NB4 (cell line): ENCODE measurements at regions not wholly inside any gene's neighbourhood (a gene's known extent, or its start where the extent isn't known, plus 50 kb on each side); places are given as distances from the start of the nearest gene placed in this dataset.

Source experiments
- POLR2A ChIP-seq: IDR thresholded peaks from 2 replicates; pipeline ENCODE4 v1.6.1; 2011; ENCODE audit warnings: mild to moderate bottlenecking; ENCODE audit not compliant: insufficient read length; ENCODE audit errors: extremely low read depth
- TF ChIP-seq, protein P1 (sequence below): IDR thresholded peaks from one replicate; pipeline ENCODE4 v1.5.1; 2012; ENCODE audit warnings: low read depth, low read length
- TF ChIP-seq, protein P2 (sequence below): IDR thresholded peaks from 2 replicates; pipeline ENCODE4 v1.6.1; 2011; ENCODE audit warnings: low read depth, low read length

DNA sequence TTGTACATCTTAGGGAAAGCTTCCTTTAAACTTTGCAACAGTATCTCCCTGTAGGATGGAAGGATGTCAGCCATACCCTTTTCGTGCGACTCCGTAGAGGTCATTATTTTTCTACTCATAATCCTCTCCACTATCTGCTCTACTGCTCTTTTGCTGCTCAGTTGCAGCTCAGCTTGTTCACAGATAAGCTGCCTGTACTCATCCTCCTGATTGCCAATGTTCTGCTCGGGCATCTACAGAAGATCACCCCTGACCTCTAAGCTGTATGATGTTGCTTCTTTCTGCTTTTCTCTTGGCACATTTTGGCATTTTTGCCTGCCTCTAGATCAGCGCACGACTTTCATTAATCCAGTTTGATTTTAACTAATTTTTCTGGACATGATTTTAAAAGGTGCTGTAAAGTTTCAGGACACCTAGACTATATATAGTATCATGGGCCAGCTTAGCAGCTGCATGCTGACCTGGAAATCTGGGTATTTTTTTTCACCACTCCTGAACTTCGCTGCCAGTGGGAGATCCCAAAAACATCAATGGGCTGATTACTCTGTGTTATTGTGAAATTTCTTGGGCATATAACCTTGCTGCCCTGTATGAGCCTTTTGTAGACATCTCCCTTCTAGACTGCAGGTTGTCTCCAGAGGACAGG is 131.2 kb upstream of the ZNF608 start:
- TF ChIP-seq, protein P1, sequence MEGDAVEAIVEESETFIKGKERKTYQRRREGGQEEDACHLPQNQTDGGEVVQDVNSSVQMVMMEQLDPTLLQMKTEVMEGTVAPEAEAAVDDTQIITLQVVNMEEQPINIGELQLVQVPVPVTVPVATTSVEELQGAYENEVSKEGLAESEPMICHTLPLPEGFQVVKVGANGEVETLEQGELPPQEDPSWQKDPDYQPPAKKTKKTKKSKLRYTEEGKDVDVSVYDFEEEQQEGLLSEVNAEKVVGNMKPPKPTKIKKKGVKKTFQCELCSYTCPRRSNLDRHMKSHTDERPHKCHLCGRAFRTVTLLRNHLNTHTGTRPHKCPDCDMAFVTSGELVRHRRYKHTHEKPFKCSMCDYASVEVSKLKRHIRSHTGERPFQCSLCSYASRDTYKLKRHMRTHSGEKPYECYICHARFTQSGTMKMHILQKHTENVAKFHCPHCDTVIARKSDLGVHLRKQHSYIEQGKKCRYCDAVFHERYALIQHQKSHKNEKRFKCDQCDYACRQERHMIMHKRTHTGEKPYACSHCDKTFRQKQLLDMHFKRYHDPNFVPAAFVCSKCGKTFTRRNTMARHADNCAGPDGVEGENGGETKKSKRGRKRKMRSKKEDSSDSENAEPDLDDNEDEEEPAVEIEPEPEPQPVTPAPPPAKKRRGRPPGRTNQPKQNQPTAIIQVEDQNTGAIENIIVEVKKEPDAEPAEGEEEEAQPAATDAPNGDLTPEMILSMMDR: no peak
- no peak for TF ChIP-seq POLR2A
- TF ChIP-seq, protein P2, sequence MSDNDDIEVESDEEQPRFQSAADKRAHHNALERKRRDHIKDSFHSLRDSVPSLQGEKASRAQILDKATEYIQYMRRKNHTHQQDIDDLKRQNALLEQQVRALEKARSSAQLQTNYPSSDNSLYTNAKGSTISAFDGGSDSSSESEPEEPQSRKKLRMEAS: no peak
